NCI-H146 (cell line): ENCODE measurements at regions not wholly inside any gene's neighbourhood (a gene's known extent, or its start where the extent isn't known, plus 50 kb on each side); places are given as distances from the start of the nearest gene placed in this dataset.

Experiments used
- DNase-seq: peaks from one replicate; lab custom pipeline; 2025; lab: John Stamatoyannopoulos, UW

DNA sequence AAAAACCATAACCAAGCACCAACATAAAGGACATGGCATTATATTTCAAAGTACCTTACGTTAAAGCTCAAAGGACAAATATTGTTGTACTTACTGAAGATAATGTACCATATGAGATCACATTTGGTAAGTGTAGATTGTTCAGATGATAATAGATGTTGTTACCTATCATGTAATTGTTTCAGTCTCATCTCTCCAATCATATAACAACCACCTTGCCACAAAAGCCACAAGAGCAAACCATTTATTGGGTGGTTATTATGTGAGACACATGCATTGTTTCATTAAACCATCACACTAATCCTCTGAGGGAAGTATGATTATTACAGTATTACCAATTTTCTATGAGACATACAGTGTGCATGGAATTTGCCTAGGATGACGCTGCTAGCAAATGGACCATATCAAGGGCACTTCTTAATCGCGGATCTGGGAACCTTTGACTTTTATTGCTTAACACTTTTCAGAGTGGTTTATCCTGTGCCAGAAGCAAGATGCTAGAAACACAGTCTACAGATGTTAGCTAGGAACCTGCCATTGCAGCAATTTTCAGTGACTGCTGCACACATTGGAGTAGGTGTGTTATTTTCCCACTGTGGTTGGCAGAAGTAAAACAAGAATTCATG lies 149.8 kb upstream of the AKIRIN2 start:
- DNase-seq: no peak

DNA sequence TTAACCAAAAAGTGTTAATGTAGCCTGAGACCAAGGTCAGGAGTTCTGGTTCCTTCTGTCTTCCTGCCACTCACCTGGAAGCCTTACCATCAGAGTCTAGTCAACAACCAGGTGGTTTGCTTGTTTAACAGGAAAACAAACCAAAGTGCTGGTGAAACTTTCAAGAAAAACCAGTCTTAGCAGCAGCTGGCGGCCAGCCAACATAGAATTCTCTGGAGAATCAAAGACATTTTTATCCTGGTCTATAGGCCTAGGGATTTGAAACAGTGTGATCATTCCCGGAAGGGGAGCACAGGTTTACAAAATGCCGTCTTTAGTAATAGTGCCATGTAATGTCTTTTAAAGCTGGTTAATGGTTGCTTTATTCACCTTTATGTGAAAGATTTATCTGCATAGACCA lies 146.6 kb upstream of the AKIRIN2 start:
- DNase-seq: no peak

DNA sequence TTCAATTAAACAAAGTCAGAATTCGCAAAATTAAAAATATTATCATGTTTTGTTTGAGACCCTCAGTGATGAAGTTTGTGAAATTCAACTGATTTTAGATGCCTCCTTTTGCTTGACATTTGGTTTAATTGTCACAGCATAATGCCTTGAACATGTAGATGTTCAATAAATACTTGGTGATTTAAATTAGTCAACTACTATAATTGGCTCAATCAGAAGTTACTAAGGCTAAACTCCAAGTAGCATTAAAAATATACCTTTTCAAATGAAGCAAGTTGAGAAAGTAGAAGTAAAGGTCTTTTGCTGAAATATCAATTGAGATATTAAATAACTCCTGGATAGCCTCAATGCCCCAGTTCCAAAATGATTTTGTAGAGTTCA lies 145.8 kb upstream of the AKIRIN2 start:
- no peak for DNase-seq

DNA sequence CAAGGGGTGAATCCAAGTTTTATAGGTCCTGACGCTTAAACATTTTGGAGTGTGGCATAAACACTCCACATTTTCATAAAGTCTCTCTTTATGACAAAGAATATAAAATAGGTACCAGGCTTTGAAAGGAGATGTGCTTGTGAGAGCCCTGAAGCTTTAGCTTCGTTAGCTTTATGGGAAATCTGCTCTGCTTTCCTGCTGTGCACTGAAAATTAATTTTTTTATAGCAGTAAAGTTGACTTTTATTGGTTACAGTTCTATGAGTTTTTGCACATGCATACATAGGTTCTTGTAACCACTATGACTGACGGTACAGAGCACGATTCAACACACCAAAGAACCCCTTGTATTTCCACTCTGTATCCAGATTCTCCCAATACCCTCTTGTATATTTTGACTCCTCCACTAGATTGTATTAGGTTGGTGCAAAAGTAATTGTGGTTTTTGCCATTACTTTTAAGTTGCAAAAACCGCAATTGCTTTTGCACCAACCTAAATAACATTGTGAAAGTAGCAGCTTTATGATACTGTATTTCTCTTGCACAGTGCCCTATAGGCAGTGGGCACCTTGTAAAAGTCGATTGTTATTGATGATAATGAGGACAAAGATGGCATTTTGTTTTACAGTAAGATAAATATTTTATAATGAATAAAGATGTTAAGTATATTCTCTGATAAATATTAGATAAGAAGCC lies 145.2 kb upstream of the AKIRIN2 start:
- no peak for DNase-seq

DNA sequence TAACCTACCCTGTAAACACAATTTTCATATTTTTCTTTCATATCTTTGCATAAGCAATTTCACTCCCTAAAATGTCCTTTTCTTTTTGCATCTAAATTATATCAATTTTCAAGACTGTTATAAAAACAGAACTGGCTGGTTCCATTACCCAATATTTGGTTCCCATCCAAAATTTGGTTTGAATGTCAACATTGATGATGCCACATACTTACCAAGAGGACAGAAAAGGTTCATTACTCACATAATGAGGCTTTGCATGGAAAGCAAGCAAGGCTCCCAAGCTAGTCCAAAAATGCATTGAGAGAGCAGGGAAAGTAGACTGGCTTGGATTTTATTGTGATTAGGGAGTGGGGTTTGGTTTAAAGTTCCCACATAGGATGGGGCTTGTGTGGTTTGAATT lies 144.4 kb upstream of the AKIRIN2 start:
- no peak for DNase-seq

DNA sequence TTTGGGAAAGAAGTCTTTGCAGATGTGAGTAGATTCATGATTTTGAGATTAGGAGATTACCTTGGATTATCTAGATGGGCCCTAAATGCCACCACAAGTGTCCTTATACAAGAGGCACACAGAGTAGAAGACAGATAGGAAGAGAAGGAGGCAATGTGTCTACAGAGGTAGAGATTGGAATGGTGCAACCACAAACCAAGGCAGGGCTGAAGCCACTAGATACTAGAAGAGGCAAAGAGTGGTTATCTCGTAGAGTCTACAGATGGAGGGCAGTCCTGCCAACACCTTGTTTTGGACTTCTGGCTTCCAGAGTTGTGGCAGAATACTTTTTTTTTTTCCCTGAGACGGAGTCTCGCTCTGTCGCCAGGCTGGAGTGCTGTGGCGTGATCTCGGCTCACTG lies 138.3 kb upstream of the AKIRIN2 start:
- no peak for DNase-seq

DNA sequence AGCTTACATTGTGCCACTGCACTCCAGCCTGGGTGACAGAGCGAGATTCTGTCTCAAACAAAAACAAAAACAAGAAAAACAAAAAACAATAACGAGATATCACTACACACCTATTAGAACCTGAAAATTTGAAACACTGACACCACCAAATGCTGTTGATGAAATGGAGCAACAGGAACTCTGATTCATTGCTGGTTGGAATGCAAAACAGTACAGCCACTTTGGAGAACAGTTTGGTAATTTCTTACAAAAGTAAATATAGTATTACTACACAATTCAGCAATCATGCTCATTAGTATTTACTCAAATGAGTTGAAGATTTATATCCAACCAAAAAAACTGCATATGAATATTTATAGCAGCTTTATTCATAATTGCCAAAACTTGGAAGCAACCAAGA lies 135.8 kb upstream of the AKIRIN2 start:
- DNase-seq: no peak

DNA sequence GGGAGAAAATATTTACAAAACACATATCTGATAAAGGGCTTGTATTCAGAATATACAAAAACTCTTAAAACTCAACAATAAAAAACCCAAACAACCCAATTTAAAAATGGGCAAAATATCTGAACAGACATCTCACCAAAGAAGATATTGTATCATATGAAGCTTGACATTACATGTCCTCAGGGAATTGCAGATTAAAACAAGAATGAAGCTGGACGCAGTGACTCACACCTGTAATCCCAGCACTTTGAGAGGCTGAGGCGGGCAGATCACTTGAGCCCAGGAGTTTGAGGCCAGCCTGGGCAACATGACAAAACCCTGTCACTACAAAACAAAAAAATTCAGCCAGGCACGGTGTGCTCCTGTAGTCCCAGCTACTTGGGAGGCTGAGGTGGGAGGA lies 135.4 kb upstream of the AKIRIN2 start:
- DNase-seq: no peak

DNA sequence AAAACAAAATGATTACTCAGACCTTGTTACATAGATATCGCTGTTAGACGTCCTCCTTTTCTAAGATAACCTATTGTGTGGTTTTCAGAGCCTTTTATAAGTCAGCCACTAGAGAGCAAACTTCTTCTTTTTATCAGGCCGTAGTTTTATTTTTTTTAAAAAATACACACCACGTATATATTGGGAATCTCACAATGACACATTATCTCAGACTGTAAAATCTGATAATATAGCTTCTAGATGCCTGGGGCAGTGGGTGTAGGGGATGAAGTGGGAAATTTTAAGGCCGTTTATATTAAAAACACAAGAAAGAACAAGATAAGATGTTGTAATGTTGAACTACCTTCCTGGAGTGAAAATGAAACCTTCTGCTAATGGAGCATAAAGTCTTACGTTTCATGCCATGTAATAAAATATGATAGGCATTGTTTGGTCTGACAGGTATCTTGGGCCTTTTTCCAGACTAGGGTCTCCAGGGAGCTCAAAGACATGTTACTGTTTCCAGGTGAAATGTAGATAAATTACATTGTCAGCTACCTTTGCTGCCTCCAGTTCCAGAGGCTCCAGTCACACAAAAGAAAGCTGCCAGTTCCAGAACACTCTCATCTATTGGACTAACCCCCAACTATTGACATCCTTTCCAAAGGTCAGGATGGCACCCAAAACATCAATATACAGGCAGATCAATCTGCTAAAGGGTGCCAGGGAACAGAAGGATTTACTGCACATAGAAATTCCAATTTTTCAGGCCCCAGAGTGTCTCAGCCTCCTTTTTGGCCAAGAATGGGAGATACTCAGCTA lies 130.2 kb upstream of the AKIRIN2 start:
- no peak for DNase-seq

DNA sequence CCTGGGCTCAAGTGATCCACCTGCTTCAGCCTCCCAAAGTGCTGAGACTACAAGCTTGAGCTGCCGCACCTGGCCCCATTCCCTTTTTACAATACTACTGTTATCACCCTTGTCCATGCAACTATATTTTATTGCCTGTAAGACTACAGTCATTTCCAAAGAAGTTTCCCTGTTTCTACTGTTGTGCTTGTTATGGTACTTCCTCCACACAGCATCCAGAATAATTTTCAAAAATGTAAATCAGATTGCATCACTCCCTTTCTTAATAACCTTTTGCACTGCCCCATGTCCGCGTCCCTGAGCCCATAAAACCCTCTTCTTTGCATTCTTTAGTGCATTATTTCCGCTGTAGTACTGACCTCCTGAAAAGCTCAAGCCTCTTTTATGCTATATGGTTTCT lies 128.9 kb upstream of the AKIRIN2 start:
- DNase-seq: no peak

DNA sequence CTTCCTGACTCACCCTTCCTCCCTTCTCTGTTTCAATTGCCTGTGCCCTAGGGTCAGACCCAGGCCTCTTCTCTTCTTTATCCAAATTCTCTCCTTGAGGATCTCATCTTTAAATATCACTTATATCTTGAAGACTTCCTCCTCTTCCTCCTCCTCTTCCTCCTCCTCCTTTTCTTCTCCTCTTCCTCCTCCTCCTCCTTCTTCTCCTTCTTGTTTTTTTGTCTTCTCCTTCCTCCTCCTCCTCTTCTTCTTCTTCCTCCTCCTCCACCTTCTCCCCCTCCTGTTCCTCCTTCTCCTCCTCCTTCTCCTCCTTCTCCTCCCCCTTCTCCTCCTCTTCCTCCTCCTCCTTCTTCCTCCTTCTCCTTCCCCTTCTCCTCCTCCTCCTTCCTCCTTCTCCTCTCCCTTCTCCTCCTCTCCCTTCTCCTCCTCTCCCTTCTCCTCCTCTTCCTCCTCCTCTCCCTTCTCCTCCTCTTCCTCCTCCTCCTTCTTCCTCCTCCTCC lies 127.6 kb upstream of the AKIRIN2 start:
- no peak for DNase-seq

DNA sequence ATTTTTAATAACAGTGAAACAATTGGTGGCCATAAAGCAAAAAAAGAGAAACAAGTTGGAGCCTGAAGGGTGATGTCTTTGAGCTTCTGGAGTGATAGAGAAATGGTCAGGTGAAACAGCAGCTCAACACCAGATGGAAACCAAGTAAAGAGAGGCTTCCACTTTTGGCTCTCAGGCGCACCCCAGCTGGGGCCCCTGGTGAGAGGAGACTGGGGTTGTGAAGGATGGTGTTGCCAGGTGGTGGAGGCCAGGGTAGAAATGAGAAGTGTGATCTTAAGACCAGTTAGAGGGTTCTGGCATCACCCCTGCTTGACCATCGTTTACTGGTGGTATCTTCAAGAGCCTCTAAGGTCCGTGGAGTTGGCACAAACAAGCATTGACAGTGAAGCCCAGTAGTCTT lies 126.0 kb upstream of the AKIRIN2 start:
- DNase-seq: no peak

DNA sequence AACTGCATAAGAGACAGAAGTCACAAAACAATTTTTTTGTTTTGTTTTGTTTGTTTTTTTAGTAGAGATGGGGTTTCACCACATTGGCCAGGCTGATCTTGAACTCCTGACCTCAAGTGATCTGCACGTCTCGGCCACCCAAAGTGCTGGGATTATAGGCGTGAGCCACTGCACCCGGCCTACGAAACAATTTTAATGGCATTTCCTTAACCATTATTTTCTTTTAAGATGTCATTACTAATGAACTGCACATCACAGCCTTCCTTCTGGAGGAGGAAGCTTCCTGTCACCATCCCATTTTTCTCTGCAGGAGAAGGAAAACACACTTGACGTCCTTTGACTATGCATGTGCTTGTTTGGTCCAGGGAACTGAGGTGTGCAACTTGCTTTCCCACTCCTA lies 125.3 kb upstream of the AKIRIN2 start:
- no peak for DNase-seq

DNA sequence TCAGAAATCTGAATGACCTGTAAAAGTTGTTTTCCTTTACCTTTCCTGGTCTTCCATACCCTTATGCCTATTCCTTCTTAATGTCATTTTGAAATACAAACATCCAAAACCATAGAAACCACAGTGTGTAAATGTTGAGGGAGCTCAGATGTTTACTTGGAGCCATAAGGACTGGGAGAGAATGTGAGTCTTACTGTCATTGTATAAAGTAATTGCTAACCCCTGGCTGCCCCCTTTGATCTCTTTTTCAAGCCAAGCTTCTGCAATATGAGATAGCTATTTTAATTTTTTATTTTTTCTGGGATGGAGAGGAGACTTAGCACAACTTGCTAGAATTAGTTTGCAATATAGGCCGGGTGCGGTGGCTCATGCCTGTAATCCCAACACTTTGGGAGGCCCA lies 124.4 kb upstream of the AKIRIN2 start:
- DNase-seq: no peak

DNA sequence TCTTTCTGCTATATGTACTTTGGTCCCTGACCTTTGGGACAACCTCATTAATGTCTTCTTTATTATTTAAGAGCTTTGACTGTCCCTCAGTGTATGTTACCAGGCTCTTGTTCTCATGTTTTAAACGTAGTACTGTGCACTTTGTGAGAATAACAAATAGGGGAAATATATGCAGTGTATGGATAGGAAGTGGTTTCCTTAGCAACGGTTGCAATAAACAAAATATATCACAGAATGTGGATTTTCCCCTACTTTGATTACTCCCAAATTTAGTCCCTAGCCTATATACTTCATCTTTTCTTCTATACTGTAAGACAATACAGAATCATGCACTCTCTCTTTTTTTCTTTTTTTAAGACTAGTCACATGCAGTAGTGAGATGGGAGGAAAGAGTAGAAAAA lies 123.8 kb upstream of the AKIRIN2 start:
- DNase-seq: no peak

DNA sequence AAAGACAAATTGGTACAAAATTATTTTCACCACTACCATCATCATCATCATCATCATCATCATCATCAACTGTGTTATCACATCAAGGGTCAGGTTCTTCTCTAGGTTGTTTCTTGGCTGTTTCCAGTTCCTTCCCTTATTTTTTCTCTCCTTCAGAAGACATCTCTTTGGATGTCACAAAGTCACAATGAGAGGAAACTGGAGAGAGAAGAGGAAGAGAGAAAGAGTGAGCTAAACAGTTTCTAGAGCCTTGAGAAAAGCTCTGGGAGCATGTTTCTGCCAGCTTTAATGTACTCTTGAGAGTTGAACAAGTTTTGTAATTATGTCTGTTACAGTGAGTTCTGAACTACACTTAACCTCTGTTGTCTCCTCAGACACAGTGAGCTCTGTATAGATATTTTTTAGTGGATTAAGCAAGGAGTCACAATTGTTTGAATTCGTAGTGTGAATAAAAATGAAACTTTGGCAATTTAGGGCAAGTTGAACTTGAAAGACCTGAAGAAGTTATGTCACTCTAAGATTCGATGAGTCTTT lies 123.0 kb upstream of the AKIRIN2 start:
- no peak for DNase-seq

DNA sequence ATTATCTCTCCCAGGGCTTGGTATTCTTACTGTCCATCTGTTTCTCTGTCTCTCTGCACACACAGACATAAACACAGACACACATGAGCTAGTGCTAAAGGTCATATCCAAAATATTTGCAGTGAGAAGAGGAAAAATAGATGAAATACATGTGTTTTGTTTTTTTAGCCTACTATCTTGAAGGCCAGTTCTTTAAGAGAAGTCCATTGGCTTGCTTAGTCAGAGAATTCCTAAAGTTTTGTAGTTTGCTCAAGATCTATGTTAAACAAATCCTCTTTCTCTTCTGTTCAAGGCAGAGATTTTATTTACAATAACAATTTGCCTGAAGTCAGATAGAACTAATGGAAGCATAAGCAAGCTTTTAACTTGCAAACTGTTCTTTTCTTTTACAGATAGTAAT lies 120.0 kb upstream of the AKIRIN2 start:
- DNase-seq: no peak

DNA sequence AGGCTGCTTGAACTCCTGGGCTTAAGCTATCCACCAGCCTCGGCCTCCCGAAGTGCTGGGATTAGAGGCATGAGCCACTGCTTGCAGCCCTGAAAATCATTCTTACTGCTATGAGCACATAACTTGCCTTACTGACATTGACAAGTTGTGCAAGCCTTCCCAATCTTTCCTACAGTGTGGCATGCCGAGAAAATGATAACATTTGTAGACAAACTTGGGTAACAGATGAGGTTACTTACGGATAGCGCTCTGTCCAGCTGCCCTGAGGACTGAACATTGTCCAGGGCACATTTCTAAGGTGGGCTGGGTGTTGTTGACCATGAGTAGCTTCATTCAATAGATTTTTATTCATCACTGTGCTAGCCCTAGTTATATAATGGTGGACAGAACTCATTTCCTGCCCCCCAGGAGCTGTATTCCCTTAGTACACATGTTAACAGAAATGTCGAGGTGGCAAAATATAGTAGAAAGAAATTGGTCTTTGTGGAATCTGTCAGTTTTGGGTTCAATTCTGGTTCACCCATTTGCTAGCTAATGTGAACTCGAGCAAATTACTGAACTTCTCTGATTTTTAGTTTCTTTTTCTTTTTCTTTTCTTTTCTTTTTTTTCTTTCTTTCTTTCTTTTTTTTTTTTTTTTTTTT lies 118.4 kb upstream of the AKIRIN2 start:
- no peak for DNase-seq

DNA sequence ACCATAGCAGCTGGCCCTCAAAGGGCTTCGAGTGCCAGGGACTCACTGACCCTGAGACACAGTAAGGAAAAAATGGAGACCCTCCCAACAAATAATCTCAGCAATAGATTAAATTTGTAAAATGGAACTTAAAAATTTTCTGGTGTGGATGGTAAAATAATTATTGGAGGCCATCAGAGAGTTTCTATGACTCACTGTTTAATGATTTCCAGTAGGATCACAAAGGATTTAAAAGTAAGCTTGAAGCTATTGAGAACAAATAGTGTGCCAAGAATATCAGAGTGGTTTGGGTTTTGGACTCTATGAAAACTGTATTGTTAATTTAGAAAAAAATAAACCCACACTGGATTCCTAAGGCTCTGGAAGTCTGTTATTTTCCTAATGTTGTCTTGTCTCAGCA lies 115.2 kb upstream of the AKIRIN2 start:
- DNase-seq: no peak

DNA sequence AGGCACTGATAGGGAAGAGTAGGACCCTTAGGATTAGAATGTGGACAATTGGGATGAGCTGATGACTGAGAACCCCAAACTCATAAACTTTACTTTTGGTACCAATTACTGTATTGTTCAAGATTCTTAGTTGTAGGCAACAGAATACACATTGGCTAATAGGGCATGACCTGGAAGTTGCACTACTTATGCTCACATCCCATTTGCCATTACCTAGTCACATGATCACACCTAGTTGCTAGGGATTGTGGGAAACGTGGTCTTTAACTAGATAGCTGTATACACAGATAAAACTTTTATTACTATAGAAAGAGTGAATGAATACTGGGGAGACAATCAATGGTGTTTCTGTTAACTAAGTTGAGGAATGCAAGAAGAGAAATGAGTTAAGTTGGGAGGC lies 113.4 kb upstream of the AKIRIN2 start:
- DNase-seq: no peak

DNA sequence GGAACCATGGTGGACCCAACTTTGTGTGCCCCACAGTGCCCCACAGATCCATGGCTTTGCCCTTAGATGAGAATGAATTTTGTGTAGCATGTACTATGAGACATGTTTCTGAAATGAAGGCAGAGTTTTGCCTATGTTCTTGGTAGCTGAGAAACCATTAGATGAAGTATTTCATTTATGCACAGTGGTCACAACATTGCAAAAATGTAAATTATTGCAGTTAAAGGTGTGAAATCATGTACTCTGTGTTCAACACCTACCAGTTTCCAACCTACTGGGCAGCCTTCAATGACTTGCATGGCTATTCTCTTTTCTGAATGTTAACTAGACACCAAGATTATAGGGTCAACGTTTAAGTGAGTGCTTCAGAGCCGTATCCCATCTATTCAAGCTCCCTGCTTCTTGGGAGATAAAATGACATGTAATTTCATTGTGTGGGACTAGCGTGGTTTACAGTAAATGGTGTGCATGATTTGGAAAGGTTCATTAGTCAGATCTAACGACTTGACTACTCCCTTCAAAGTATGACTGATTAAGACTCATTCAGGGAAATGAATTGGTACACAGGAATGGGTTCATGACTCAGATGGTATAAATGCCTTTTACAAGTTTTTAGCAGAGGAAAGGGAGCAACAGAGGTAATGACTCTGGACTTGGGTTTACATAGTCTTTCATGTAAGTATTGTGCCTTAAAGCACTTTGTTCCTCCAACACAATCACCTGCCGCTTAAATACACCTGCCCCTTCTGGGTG lies 106.1 kb upstream of the AKIRIN2 start:
- DNase-seq: peak; percentile 8

DNA sequence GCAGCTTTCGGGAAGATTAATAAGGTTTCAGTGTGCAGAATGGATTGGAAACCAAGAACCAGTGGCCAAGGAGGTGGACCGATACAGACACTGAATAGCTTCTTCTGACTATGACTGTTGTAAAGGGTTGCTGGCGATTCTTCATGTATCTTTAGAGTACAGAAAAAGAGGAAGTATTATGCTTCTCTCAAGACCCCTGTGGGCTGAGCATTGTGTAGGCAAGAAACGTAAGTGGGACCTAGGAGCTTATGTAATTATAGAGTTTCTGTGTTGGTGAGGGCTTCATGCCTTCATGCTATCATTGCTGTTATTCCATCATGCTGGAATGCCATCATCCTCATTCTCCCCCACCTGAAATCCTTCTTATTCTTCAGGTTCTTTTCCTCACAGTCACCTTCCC lies 105.4 kb upstream of the AKIRIN2 start:
- no peak for DNase-seq
